ENCODE measurements at regions not wholly inside any gene's neighbourhood (a gene's known extent, or its start where the extent isn't known, plus 50 kb on each side); places are given as distances from the start of the nearest gene placed in this dataset.
"Not testable (repeated sequence)": the region's sequence is repeated elsewhere in the genome, so short reads cannot be mapped to it uniquely, and the experiment has no call there.

DNA sequence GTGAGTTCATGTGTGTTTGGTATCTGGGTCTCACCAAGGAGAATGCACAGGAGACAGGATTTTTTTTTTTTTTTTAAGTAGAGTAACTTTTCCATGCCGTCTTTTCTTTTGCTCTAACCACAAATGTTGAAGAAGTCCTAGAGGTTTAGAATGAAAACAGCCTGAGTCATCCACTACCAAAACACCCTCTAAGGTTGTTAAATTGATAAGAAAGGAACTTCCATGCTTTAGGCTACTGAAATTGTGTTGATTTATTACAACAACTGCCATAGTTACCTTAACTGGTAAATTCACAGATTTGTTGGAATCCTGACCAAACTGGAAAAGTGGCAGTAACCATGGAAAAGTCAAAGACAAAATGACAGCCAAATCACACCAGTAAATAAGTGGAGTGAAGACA is 375.6 kb downstream of the AMY1C start:
- TF ChIP-seq POLR2AphosphoS5 (IDR thresholded peaks at IDR 0.05) (no peak), POLR2A (IDR thresholded peaks at IDR 0.05) (no peak)
- TF ChIP-seq, protein P1, sequence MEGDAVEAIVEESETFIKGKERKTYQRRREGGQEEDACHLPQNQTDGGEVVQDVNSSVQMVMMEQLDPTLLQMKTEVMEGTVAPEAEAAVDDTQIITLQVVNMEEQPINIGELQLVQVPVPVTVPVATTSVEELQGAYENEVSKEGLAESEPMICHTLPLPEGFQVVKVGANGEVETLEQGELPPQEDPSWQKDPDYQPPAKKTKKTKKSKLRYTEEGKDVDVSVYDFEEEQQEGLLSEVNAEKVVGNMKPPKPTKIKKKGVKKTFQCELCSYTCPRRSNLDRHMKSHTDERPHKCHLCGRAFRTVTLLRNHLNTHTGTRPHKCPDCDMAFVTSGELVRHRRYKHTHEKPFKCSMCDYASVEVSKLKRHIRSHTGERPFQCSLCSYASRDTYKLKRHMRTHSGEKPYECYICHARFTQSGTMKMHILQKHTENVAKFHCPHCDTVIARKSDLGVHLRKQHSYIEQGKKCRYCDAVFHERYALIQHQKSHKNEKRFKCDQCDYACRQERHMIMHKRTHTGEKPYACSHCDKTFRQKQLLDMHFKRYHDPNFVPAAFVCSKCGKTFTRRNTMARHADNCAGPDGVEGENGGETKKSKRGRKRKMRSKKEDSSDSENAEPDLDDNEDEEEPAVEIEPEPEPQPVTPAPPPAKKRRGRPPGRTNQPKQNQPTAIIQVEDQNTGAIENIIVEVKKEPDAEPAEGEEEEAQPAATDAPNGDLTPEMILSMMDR (IDR thresholded peaks at IDR 0.05): no peak
- 25% methylated on average over 1 of the region's 1 CpG for WGBS
- no peaks in the 10 kb centered on the region for H3K27me3 ChIP-seq (replicated peaks; ENCODE audit: insufficient read depth)
- intact Hi-C loops (cut with DNase I): no loop called here
- H3K4me3 ChIP-seq: no peak overlapping the region
- DNase-seq (ENCODE audit: low spot score): no peak
- H3K4me1 ChIP-seq (replicated peaks): no peaks in the 10 kb centered on the region
- H3K36me3 ChIP-seq: no peaks in the 10 kb centered on the region
- no peaks in the 10 kb centered on the region for H3K9me3 ChIP-seq
- no peak overlapping the region for H3K27ac ChIP-seq

DNA sequence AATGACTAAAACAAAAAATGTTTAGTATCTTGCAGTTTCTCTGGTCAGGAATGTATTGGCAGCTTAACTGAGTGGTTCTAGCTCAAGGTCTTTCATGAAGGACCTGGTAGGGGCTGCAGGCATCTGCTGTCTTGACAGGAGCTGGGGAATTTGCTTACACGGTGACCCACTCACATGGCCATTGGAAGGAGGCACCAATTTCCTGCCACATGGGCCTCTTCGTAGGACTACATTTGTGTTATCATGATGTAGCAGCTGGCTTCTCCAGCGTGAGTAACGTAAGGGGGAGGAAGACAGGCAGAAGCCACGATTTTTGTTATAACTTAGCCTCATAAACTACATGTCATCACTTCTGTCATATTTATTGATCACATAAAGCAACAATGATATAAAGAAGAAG is 376.3 kb downstream of the AMY1C start:
- intact Hi-C loops (cut with DNase I): no loop called here
- H3K4me3 ChIP-seq: no peak overlapping the region
- H3K9me3 ChIP-seq: no peaks in the 10 kb centered on the region
- H3K27ac ChIP-seq: no peak overlapping the region
- H3K4me1 ChIP-seq (replicated peaks): no peaks in the 10 kb centered on the region
- no peak for DNase-seq (ENCODE audit: low spot score)
- H3K27me3 ChIP-seq (replicated peaks; ENCODE audit: insufficient read depth): no peaks in the 10 kb centered on the region
- no peak for TF ChIP-seq POLR2A (IDR thresholded peaks at IDR 0.05)
- no peaks in the 10 kb centered on the region for H3K36me3 ChIP-seq
- WGBS: 72% methylated on average over 5 of the region's 5 CpGs

DNA sequence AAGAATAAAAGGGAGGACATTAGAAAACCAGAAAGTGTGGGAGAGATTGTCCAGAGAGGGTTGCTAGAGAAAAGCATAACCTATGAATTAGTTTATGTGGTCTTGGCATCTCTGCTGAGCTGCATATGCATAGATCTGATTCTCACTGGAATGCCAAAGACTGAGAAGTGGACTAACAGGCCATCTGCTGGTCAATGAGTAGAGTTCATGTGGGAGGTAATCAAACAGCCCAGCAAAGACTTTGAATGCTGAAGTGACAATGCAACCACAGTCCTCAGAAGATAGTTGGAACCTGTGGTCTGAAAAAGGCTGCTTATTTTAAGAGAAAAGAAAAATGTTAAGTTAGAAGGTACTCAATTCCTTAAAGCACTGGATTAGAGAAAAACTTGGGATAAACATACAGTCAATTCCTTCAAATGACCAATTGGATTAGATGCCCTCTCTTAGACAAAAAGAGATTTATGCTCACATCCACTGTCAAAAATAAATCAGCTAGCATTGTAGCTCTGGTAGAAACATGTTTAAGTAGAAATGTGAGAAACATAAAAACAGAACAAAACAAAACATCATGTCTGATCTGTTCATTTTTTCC is 382.8 kb downstream of the AMY1C start:
- DNase-seq (ENCODE audit: low spot score): no peak
- Histone ChIP-seq H3K36me3 (no peaks in the 10 kb centered on the region), H3K27me3 (replicated peaks; ENCODE audit: insufficient read depth) (no peaks in the 10 kb centered on the region), H3K4me3 (no peak overlapping the region), H3K27ac (no peak overlapping the region), H3K9me3 (no peaks in the 10 kb centered on the region), H3K4me1 (replicated peaks) (no peaks in the 10 kb centered on the region)
- no peak for TF ChIP-seq POLR2AphosphoS5 (IDR thresholded peaks at IDR 0.05)
- TF ChIP-seq, protein P1 (IDR thresholded peaks at IDR 0.05): no peak
- TF ChIP-seq POLR2A (IDR thresholded peaks at IDR 0.05): no peak
- intact Hi-C loops (cut with DNase I): no loop called here

DNA sequence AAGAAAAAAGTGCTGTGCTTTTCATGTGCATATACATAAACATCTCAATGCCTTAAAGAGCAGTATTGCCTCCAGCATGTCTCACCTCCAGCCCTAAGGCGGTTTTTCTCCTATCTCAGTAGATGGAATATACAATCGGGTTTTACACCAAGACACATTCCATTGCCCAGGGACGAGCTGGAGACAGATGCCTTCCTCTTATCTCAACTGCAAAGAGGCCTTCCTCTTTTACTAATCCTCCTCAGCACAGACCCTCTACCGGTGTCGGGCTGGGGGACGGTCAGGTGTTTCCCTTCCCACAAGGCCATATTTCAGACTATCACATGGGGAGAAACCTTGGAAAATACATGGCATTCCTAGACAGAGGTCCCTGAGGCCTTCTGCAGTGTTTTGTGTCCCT is 385.3 kb downstream of the AMY1C start:
- 76% methylated on average over 6 of the region's 6 CpGs for WGBS
- H3K36me3 ChIP-seq; H3K9me3 ChIP-seq; H3K27ac ChIP-seq; H3K4me1 ChIP-seq (replicated peaks); H3K4me3 ChIP-seq; DNase-seq (ENCODE audit: low spot score); intact Hi-C loops (cut with DNase I); H3K27me3 ChIP-seq (replicated peaks; ENCODE audit: insufficient read depth): not testable (repeated sequence)

DNA sequence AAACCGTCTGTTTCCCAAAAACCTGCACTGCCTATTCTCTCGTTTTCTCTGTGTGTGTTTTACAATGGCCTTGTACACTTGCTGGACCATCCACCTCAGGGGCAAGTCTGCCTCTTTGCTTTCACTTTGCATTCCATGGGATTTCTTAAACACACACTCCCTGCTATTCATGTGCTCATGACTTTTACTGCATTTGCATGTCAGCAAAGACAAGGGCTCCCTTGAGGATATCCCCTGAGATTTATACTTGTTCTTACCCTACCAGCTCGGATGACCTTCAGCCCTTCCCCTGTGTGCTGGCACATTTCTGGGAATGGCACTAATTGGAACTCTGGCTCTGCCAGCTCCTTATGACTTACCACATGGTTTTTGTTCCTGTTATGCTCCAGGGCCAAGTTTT is 386.9 kb downstream of the AMY1C start:
- Histone ChIP-seq H3K9me3 (no peaks in the 10 kb centered on the region), H3K27ac (no peak overlapping the region), H3K4me1 (replicated peaks) (no peaks in the 10 kb centered on the region), H3K36me3 (no peaks in the 10 kb centered on the region), H3K4me3 (no peak overlapping the region), H3K27me3 (replicated peaks; ENCODE audit: insufficient read depth) (no peaks in the 10 kb centered on the region)
- no peak for DNase-seq (ENCODE audit: low spot score)
- WGBS: 44% methylated on average over 3 of the region's 3 CpGs
- intact Hi-C loops (cut with DNase I): no loop called here
- no peak for TF ChIP-seq POLR2AphosphoS5 (IDR thresholded peaks at IDR 0.05)
- TF ChIP-seq, protein P1 (IDR thresholded peaks at IDR 0.05): no peak
- no peak for TF ChIP-seq POLR2A (IDR thresholded peaks at IDR 0.05)

DNA sequence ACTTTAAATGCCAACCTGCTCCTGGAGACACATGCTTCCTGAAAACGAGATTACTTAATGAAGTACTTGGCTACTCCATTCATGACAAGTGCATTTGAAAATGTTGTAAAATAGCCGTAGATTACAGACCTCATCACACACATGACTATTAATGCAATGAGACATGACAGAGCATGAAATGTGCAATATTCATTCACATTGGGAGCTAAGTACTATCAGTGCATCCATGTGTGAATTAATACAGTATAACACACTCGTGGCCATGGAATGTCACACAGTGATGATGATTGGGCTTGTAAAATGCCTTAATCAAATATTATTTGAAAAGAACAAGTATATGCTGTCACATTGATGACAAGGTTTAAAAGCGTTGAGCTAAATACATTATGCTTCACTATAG is 407.0 kb downstream of the AMY1C start:
- no peaks in the 10 kb centered on the region for H3K36me3 ChIP-seq
- DNase-seq (ENCODE audit: low spot score): no peak
- no peak overlapping the region for H3K27ac ChIP-seq
- intact Hi-C loops (cut with DNase I): no loop called here
- no peaks in the 10 kb centered on the region for H3K9me3 ChIP-seq
- no peak overlapping the region for H3K4me3 ChIP-seq
- 51% methylated on average over 4 of the region's 4 CpGs for WGBS
- H3K4me1 ChIP-seq (replicated peaks): no peaks in the 10 kb centered on the region
- no peaks in the 10 kb centered on the region for H3K27me3 ChIP-seq (replicated peaks; ENCODE audit: insufficient read depth)
- TF ChIP-seq, protein P1 (IDR thresholded peaks at IDR 0.05): no peak
- no peak for TF ChIP-seq POLR2AphosphoS5 (IDR thresholded peaks at IDR 0.05)
- TF ChIP-seq POLR2A (IDR thresholded peaks at IDR 0.05): no peak
